Spleen (tissue), 7 donors: ENCODE measurements at regions not wholly inside any gene's neighbourhood (a gene's known extent, or its start where the extent isn't known, plus 50 kb on each side); places are given as distances from the start of the nearest gene placed in this dataset.

Experiments
- CTCF ChIP-seq, 11 experiments: fragments of 200-600 bp in 7 of 11; fragments of 450-650 bp in 4 of 11; sonication (generic) in 4 of 11; IDR thresholded peaks in 8 of 11; conservative IDR thresholded peaks in 3 of 11; 1 replicate in 7 of 11; 2 replicates in 4 of 11; pipeline versions ENCODE4 v1.4.0 to v1.8.0; 2016 to 2021; ENCODE audit warnings: antibody characterized with exemption in 11 of 11, inconsistent platforms in 4 of 11, mild to moderate bottlenecking in 1 of 11
- POLR2A ChIP-seq, 3 donors: fragments of 450-650 bp; IDR thresholded peaks; one replicate each; pipeline ENCODE4 v1.5.1; 2017; ENCODE audit warnings: antibody characterized with exemption in 3 of 3, mild to moderate bottlenecking in 1 of 3
- POLR2AphosphoS5 ChIP-seq, 3 donors: sonication (generic); formaldehyde crosslinking; IDR thresholded peaks; one replicate each; pipeline ENCODE4 v1.5.1; 2017; ENCODE audit warnings: antibody characterized with exemption in 3 of 3
- donor health status: DM: no; HTN: no; CAD: no; lungs with moderate emphysema.
- donor health status: DM: no; HTN: no; CAD: no.
- donor health status: DM: no; HTN: no; CAD: no.

GRCh38 chr12:60144395-60144794 is 548.6 kb downstream of the SLC16A7 start:
- TF ChIP-seq CTCF (IDR thresholded peaks at IDR 0.05 in 8 of 11, conservative IDR thresholded peaks at IDR 0.05 in 3 of 11): no peak
- TF ChIP-seq POLR2A (IDR thresholded peaks at IDR 0.05): no peak
- no peak for TF ChIP-seq POLR2AphosphoS5 (IDR thresholded peaks at IDR 0.05)
